ENCODE measurements at regions not wholly inside any gene's neighbourhood (a gene's known extent, or its start where the extent isn't known, plus 50 kb on each side); places are given as distances from the start of the nearest gene placed in this dataset.

GRCh38 chr18:68509902-68510301 is 205.0 kb downstream of the TMX3 start:
- TF ChIP-seq CTCF (IDR thresholded peaks at IDR 0.05; ENCODE audit: unreplicated experiment): no peak
- no peak overlapping the region for H3K27ac Mint-ChIP-seq
- no peaks in the 10 kb centered on the region for H3K4me1 Mint-ChIP-seq (ENCODE audit: low read depth)
- no peak for DNase-seq (ENCODE audit: low spot score, unreplicated experiment)
- H3K9me3 Mint-ChIP-seq (ENCODE audit: low read depth): peaks cover 5% of the 10 kb centered on the region
- no peaks in the 10 kb centered on the region for H3K27me3 Mint-ChIP-seq
- no peaks in the 10 kb centered on the region for H3K36me3 Mint-ChIP-seq (ENCODE audit: insufficient read depth)
- no peak overlapping the region for H3K4me3 Mint-ChIP-seq (ENCODE audit: low read depth)

GRCh38 chr18:68507781-68508180 is 207.1 kb downstream of the TMX3 start:
- H3K9me3 Mint-ChIP-seq (ENCODE audit: low read depth): peaks cover 5% of the 10 kb centered on the region
- H3K27ac Mint-ChIP-seq: no peak overlapping the region
- no peak for TF ChIP-seq CTCF (IDR thresholded peaks at IDR 0.05; ENCODE audit: unreplicated experiment)
- no peak overlapping the region for H3K4me3 Mint-ChIP-seq (ENCODE audit: low read depth)
- H3K4me1 Mint-ChIP-seq (ENCODE audit: low read depth): no peaks in the 10 kb centered on the region
- no peak for DNase-seq (ENCODE audit: low spot score, unreplicated experiment)
- H3K36me3 Mint-ChIP-seq (ENCODE audit: insufficient read depth): no peaks in the 10 kb centered on the region
- H3K27me3 Mint-ChIP-seq: no peaks in the 10 kb centered on the region

GRCh38 chr18:68505178-68505574 is 209.7 kb downstream of the TMX3 start:
- no peak overlapping the region for H3K27ac Mint-ChIP-seq

GRCh38 chr18:68504441-68505177 is 210.3 kb downstream of the TMX3 start:
- Mint-ChIP-seq H3K27me3 (no peaks in the 10 kb centered on the region), H3K4me1 (ENCODE audit: low read depth) (no peaks in the 10 kb centered on the region), H3K27ac (no peak overlapping the region), H3K4me3 (ENCODE audit: low read depth) (no peak overlapping the region), H3K36me3 (ENCODE audit: insufficient read depth) (no peaks in the 10 kb centered on the region), H3K9me3 (ENCODE audit: low read depth) (no peaks in the 10 kb centered on the region)
- no peak for DNase-seq (ENCODE audit: low spot score, unreplicated experiment)
- no peak for TF ChIP-seq CTCF (IDR thresholded peaks at IDR 0.05; ENCODE audit: unreplicated experiment)

More at GRCh38 chr18:68505178-68505574, 209.7 kb downstream of the TMX3 start:
- no peak for DNase-seq (ENCODE audit: low spot score, unreplicated experiment)
- Mint-ChIP-seq H3K36me3 (ENCODE audit: insufficient read depth) (no peaks in the 10 kb centered on the region), H3K4me1 (ENCODE audit: low read depth) (no peaks in the 10 kb centered on the region), H3K27me3 (no peaks in the 10 kb centered on the region), H3K9me3 (ENCODE audit: low read depth) (no peaks in the 10 kb centered on the region), H3K4me3 (ENCODE audit: low read depth) (no peak overlapping the region)
- TF ChIP-seq CTCF (IDR thresholded peaks at IDR 0.05; ENCODE audit: unreplicated experiment): no peak

- no peak for TF ChIP-seq CTCF (IDR thresholded peaks at IDR 0.05; ENCODE audit: unreplicated experiment)
- no peak for DNase-seq (ENCODE audit: low spot score, unreplicated experiment)
- Mint-ChIP-seq H3K4me1 (ENCODE audit: low read depth) (peaks cover 1% of the 10 kb centered on the region), H3K4me3 (ENCODE audit: low read depth) (no peak overlapping the region), H3K9me3 (ENCODE audit: low read depth) (no peaks in the 10 kb centered on the region), H3K36me3 (ENCODE audit: insufficient read depth) (no peaks in the 10 kb centered on the region), H3K27ac (no peak overlapping the region), H3K27me3 (no peaks in the 10 kb centered on the region)
These were observed 214.4 kb downstream of the TMX3 start for GRCh38 chr18:68500556-68500955.

Measured in progenitor cell of endocrine pancreas (in vitro differentiated cells).